NCI-H524 (cell line): ENCODE measurements at regions not wholly inside any gene's neighbourhood (a gene's known extent, or its start where the extent isn't known, plus 50 kb on each side); places are given as distances from the start of the nearest gene placed in this dataset.

ENCODE experiments used
- DNase-seq, 2 experiments: peaks; one replicate each; lab custom pipeline; 2025; lab: John Stamatoyannopoulos, UW

DNA sequence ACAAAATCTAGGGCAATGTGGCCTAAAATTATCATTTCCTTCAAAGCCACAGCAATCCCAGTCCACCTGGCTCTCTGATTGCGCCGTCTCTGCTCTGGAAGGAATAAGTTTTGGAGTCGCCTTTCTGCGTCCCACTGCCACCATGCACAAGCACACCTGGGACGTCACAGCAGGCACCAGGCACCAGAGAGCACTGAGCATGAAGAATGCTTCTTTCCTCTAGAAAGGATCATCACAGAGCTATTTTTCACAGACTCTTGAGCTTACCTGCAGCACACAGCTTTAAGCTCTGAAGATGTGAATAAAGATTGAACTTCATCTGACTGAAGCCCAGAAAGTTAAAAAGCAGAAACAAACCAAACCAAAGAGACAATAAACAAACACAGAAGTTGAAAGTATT lies 170.0 kb upstream of the PPARGC1A start:
- DNase-seq, result no peak

DNA sequence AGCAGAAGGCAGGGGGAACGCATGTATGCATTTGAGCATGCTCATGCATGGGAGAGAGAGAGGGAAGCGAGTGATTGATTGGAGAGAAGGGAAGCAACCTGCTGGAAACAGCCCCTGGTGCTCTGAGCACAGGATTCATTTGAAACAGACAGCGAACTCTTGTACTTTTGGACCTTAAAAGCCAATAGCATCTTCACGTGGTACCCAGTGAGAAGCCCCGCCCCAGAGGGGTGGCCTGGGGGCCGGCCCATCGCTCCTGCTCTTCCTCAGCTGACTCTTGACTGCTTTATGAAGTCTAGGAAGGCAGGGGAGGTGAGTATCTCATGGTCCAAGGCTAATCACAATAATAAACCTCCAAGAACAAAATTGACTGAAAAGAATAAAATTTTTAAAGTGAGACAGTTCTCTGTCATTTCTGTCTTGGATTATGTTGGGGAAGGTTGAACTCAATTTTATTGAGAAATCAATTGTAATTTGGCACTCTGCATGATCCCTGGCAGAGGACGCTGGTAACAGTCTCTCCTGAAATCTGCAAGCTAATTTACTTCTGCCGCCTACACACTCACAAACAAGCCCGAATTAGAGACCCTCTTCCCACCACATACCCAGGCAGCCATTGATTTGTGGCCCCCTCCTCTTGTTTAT lies 168.2 kb upstream of the PPARGC1A start:
- DNase-seq, result no peak

DNA sequence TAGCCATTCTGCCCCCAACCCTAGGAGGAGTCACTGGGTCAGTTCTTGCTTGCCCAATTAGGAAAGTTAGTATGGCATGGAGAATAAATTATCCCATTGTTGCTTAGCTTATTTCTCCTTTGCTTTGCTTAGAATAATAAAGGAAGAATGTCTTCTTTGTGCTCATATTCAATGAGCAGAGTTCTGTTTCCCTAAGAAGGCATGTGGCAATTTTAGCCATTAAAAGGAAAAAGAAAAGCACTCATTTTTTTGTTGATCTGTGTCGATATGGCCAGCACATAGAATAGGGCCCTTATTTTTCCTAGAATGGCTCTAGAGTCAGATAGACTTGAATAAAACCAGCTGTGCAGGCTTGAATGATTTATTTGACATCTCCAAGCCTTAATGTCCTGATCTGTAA lies 166.4 kb upstream of the PPARGC1A start:
- no peak for DNase-seq

DNA sequence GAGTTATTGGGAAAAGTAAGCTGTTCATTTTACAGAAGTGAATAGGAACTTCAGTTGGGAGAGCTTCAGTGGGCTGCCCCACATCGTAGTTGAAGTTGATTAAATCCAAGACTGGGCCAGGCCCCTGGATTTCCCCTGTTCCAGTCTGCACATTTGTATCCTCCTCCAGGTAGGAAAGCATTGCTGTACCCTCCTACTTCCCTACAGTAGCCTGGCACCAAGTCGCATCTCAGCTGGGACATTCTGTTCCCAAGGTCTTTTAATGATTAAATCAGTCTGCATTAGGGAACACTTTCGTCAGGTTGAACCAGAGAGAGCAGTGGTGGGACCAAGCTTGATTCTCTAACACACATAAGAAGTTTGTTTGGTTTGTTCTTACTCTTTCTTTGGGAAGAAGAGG lies 165.8 kb upstream of the PPARGC1A start:
- DNase-seq, result no peak

DNA sequence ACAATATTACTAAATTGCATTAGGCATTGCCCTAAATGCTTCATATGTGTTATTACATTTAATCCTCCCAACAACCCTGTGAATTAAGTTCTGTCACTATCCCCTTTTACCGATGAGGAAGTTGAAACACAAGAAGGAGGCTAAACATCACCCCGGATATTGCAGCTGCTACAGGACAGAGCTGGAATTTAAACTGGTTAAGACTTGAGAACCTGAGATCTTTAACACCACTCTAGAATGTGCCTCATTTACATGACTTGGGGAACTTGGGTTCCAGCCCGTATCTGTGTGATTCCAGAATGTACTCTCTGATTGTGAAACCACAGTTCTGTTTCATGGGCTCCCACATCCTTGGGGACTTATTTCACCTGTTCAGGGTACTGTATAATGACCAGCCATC lies 165.1 kb upstream of the PPARGC1A start:
- no peak for DNase-seq

DNA sequence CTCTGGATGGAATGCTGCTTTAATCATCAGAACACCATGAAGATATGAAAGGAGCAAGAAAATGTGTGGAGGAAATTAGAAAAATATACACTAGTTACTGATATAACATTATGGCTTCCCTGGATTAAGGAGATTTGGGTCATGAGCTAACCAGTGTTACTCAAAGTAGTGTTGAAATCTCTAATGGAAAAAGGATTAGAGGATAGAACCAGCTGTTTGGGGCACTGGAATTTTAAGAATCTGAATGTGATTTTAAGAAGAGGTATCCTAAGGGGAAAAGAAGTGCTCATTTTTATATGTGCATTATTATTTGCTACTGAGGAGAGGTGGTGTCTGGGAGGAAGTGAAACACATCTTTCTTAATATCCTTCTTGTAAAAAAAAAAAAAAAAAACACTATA lies 164.1 kb upstream of the PPARGC1A start:
- peak in 1 of 2 experiments; percentile 37 for DNase-seq

DNA sequence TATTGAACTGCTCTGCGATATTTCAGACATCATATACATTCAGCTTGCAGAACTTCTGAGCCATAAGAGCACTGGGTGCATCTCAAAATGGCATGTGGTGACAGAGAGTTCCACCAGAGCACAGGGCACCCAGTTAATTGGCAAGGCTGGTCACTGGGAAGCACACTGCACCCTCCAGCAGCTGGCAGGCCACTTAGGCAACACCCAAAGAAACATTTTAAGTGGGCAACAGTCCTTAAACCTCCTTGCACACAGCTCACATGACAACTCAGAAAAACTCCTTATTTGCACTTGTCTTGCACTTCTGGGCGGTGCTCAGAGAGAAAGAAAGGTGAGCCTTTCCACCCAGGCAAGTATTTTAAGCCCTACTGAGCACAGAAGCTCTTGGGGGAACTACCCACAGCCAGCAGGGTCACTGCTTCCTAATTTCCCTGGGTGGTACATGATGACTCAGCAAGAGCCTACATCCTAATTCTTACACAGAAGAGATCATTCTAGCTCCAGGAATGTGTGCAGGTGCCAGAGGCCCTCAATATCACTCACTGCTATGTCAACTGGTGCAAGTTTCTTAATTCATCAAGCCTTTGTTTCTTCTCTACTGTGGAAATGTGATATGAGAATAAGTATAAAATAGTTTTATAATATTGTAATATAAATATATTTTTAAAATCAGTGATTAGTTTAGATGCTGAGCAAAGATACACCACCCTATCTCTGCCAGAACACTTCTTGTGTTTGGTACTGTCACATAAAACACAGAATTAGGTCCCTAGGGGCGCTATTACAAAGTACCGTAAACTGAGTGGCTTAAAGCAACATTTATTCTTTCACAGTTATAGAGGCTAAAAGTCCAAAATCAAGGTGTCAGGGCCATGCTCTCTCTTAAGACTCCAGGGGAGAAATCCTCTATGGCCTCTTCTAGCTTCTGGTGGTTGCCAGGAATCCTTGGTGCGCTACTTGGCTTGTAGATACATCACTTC lies 155.1 kb upstream of the PPARGC1A start:
- DNase-seq, result peak; percentile 13 to 38

DNA sequence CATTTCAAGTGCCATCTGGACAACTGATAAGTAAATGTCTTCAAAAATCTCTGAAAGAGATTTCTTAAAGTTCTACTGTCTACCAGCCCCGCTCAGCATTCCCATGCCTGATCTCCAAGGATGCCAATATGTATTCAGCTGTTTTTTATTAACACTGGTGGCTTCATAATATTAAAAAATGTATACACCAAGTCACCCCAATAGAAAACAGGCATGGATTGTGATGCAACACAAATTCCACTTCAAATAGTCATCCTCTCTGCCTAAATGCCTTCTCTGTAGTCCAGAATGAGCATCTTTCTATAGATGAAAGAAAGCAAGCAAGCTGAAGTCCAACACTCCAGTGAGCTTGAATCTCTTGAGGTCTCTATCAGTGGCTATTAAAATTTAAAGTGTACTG lies 152.2 kb upstream of the PPARGC1A start:
- DNase-seq, result peak in 1 of 2 experiments; percentile 37

DNA sequence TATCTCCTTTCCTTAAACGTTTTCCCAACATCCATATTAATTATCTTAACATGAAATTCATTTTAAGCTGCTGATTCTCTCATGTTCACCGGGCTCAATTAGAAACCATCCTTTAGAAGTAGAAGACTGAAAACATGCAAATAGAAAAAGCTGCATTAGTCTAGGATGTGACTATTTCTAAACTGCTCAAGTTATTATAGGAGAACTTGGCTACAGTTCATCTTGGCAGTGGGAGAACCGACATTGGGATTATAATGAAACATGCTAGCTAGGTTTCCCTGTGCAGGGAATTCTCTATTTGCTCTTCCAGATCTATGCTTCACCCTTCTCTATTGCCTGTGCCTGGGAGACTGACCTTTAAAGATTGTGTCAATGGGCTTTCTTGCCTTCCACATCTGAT lies 151.0 kb upstream of the PPARGC1A start:
- DNase-seq, result no peak

DNA sequence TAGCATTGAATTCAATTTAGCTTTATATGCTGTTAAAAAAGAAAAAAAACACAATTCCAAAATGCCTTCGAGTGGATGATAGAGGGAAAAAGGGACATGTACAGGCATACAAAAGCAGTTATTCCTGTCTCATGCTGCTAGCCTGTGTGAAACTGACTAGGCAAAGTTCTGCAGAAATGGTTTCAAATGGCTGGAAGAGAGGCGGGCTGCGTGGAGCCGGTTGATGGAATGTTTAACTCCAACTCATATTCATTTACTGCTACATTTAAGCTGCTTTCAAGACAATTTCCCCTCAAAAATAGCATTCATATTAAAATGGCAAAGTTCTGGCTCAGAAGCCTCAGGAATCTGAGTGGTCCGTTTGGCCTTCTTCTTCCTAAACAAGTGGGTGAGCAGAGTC lies 143.8 kb upstream of the PPARGC1A start:
- DNase-seq, result no peak

DNA sequence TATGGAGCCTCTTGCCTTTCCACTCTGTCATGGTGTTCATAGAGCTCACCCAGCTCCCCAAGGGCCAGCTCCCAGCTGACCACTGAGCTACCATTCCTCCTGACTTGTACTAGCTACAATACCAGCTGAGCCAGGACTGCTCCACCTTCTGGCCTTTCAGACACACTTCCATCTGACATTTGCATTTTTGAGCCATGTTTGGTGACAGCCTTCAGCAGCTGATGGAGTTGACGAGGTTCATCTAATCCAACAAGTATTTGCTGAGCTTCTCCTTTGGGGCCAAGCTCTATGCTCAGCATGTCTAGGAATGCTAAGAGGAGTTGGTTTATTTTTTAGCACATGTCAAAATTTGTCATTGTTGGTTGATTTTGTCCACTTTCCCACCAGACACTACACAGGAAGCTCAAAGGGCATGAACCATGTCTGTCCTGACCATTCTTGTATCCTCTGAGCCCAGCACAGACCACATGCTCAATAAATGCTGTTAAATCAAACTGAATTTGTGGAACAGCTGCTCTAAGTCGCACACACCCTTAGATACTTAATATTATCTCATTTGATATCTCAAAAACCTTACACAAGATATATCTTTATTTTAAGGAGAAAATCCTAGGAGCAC lies 142.6 kb upstream of the PPARGC1A start:
- DNase-seq, result peak; percentile 4 to 34

DNA sequence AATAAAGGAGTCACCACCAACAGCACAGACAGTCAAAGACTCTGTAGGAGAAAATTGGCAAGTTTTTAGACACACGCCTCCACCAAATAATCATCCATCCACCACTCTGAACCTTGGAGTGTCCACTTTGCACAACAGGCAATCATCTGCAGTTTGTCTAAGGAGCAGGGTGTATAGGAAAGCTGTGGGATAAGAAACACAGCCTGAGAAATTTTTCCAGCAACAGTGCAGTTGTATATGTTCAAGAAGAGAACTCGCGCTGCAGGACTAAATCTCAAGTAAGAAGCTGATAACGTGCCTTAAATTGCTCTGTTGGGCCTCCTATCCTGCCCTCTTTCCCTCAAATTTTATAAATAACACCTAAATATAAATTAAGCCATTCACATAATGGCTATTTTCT lies 136.7 kb upstream of the PPARGC1A start:
- DNase-seq, result no peak

DNA sequence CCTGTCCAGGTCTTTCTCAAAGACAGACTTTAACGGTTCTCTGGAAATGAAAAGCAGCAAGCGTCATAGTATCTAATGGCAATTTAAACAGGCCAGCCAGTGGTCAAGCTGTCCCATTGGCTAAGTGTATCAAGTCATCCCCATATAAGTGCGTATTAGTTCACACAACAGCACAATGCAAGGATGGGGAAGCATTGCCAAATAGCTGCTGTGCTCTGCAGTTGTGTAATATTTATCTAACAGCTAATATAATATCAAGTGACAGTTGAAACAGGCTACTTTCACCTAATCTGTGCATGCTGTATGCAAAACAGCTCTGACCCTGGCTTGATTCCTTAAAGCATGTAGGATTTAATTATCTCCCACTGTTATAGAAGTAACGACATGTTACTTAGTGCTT lies 134.8 kb upstream of the PPARGC1A start:
- no peak for DNase-seq

DNA sequence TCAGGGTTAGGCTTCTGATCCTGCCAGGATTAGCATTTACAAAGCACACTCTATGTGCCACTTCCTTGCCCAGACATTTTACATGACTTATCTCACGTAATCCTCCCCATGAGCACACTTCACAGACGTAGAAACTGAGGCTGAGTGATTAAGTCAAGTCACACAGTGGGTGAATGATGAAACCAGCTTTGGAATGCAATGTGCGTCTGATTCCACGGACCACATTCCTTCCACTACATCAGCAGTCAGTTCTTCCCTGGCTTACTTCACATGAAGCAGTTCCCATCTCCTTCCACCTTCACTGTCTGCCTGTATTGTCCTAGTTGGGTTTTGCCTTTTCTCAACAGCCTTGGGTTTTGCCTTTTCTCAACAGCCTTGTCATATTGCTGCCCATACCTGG lies 134.3 kb upstream of the PPARGC1A start:
- DNase-seq, result no peak

DNA sequence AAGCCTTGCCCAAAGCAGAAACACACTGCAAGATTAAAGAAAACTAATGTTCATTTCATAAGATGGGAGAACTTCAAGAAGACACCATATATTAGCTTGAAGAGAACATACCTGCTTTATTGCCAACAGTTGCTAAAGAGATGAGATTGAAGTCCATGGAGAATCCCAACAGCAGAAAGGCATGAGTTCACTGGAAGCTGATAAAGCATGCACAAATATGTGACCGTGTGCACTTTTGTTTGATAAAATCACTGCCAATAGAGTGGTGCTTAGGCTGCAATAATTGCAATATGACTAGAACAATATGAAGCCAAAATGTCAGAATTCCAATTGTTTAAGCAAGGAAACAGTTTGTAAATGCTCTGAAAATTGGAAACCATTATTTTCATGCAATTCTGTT lies 125.9 kb upstream of the PPARGC1A start:
- no peak for DNase-seq

DNA sequence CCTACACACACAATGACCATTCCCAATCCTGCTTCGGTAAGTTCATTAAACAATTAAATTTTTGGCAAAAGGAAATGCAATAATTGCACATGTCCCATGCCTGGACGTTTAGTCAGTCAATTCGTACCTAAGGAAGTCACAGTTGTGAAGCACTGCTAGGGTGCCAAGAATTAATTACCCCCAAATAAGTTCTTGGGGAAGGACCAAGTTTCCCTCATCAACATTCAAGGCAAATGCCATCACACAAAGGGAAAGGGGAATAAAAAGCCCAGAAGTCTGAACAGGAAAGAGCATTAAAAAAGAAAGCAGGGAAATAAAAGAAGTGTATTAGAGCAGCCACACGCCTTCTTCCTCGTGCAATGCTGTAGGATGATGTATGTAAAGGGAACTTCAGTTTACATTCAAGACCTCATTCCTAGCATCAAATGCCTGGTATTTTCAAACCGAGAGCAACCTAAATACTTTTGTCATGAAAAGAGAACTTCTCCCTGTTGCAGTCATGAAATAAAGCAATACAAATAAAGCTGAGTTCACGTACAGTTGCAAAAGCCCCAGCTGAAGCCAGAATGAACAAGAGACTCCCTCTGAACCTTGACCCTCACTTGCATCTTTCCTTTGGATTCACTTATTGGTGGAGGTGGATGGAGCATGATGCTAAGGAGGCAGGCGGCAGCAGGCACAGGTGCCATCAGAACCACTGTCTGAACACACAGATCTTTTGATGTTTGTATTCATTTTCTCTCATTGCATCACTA lies 124.0 kb upstream of the PPARGC1A start:
- no peak for DNase-seq

DNA sequence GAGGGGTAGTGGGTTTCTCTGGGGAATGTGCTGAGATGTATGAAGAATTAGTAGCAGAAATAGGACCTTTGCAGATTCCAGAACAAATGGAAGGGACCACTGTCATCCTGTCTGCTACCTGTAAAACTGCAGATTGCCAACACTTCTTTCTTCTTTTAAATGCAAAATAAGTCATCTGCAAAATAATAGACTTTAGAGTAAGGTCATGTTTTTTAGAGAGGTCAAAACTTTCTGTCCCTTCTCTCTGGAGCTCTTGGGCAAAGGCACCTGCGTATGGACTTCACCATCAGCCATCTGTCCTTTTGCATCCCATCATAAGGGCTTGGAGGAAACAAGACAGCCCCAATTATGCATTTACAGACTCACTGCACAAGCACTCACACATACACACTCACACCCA lies 121.1 kb upstream of the PPARGC1A start:
- DNase-seq, result no peak

DNA sequence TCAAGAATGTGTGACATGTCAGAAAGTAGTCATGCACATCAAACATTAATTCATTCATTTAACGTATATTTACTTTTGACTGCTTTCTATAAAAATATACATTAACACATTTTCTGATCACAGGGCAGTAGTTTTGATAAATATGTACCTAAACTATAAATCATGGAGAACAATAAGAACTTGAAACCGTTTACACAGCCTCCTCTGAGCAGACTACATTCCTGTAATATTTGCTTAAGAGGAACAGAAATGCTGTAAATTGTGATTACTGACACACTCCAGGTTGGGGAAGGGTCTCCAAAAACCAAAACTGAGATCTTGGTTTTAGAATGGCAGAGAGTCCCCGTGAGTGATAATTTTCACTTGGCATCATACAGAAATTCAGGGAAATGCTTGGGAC lies 120.7 kb upstream of the PPARGC1A start:
- no peak for DNase-seq

DNA sequence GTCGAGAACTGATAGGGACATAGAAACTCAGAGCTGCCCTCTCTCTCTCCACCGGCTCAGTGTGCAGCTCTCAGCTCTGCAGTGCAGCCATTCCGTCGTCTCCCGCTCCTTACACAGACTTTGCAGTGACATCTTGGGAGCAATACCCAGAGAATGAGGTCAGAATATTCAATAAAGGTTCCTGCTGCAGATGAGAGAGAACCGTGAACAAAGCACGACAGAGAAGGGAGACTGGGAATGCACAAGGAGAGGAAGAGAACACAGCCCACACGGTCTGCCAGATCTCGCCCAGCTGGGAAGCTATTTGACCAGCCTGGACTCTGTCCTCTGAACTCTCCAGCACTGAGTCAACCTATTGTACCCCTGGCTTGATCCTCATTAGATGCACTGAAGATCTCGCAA lies 118.0 kb upstream of the PPARGC1A start:
- DNase-seq, result no peak

DNA sequence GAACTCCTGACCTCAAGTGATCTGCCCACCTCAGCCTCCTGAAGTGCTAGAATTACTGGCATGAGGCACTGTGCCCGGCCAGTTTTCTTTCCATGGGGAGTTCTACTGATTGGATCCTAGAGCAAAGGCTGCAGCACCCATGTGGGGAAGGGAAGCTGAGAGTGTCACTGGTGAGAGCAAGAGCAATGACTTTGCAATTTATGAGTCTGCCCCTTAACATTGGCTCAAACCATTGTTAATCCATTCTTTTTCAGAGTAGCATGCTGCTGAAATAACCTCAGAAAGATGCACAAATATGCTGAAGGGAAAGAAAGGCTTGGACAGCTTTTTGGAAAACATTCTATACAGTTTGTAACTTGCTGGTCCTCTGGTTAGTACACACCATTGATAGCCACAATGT lies 116.4 kb upstream of the PPARGC1A start:
- no peak for DNase-seq

DNA sequence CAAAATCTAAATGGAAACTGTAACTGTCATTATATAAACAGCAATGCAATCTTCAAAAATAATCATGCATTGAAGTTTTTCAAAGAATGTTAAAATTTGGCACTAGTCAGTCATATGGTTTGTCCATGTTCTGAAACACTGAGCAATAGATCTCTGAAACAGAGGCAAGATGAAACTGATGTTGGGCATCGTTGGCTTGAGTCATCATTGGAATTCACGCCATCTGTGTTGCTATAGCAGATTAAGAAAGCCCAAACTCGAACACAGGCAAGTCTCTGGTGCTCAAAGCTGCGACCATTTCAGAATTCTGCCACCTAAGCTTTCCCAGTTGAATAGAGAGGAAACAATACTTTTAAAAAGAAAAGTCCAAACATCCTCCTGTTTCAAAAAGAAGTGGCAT lies 114.1 kb upstream of the PPARGC1A start:
- no peak for DNase-seq

DNA sequence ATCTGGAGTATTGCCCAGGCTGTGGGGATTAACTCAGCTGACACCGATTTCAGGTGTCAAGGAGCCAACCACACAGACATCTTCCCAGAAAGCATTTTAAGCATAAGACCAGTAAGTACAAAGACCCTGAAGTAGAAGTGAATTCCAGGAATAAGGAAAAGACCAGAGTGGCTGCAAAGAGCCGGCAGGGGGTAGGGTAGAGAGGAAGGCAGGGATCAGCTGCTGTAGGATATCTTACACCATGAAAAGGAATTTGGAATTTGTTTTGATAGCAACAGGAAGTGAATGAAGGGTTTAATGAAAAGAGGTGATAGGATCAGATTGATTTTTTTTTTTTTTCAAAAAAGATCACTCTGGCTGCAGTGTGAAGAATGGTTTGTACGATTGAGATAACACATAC lies 113.6 kb upstream of the PPARGC1A start:
- peak in 1 of 2 experiments; percentile 52 for DNase-seq
